ENCODE measurements at regions not wholly inside any gene's neighbourhood (a gene's known extent, or its start where the extent isn't known, plus 50 kb on each side); places are given as distances from the start of the nearest gene placed in this dataset.

DNA sequence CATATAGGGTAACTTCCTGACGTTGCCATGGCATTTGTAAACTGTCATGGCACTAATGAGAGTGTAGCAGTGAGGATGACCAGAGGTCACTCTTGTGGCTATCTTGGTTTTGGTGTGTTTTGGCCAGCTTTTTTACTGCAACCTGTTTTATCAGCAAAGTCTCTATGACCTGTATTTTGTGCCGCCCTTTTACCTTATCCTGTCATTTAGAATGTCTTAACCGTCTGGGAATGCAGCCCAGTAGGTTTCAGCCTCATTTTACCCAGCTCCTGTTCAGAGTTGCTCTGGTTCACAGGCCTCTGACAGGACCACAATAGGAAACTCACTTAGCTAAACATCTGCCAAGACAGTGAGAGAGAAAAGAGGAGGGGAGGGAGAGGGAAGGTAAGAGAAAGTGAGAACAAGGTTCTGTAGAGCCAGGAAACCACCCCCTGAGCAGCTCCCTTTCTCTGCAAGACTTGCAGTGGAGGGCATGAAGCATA lies 64.8 kb upstream of the PLEKHG3 start:
- no peak overlapping the region for H3K4me3 ChIP-seq
- in situ Hi-C loops (cut with MboI; ENCODE audit: low sequenced_read_pairs), result loop anchor here (10.0 kb wide), 1 partner anchor 295 kb away; no protein-coding TSS in a partner anchor
- H3K9me3 ChIP-seq, result peaks cover 5% of the 10 kb centered on the region; the same call in 1 of the 2 replicates
- DNase-seq (ENCODE audit: low spot score in 2 of 2), result no peak
- H3K36me3 ChIP-seq (replicated peaks), result no peaks in the 10 kb centered on the region
- no peaks in the 10 kb centered on the region for H3K27me3 ChIP-seq (ENCODE audit: low read depth)
- no peaks in the 10 kb centered on the region; the same call in 1 of the 2 replicates for H3K4me1 ChIP-seq

- DNase-seq (ENCODE audit: low spot score in 2 of 2), result no peak
- no peaks in the 10 kb centered on the region for H3K27me3 ChIP-seq (ENCODE audit: low read depth)
- peaks cover 6% of the 10 kb centered on the region for H3K4me1 ChIP-seq
- H3K9me3 ChIP-seq, result peaks cover 5% of the 10 kb centered on the region; the same call in 1 of the 2 replicates
- H3K36me3 ChIP-seq (replicated peaks), result no peaks in the 10 kb centered on the region
- in situ Hi-C loops (cut with MboI; ENCODE audit: low sequenced_read_pairs), result no loop called here
- no peak overlapping the region for H3K4me3 ChIP-seq
Observed at GRCh38 chr14:64640839-64641238, 63.4 kb upstream of the PLEKHG3 start.

GRCh38 chr14:64641760-64642159 lies 62.5 kb upstream of the PLEKHG3 start:
- in situ Hi-C loops (cut with MboI; ENCODE audit: low sequenced_read_pairs), result no loop called here

DNA sequence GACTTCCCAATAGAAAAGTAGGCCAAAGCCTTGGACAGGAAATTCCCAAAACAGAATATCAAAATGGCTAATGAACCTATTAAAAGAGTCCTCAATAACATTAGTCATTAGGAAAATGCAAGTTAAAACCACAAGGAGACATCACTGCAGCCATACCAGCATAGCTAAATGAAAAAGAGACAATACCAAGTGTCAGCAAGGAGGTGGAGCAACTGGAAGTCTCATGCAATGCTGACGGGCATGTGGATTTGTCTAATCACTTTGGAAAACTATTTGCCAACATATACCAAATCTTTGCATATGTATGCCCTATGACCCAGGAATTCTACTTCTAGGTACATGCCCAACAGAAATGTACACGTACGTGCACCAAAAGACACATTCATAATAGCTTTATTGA lies 60.5 kb upstream of the PLEKHG3 start:
- Histone ChIP-seq H3K4me3 (no peak overlapping the region), H3K9me3 (peaks cover 5% of the 10 kb centered on the region; the same call in 1 of the 2 replicates), H3K27me3 (ENCODE audit: low read depth) (no peaks in the 10 kb centered on the region), H3K4me1 (peaks cover 7% of the 10 kb centered on the region), H3K36me3 (replicated peaks) (no peaks in the 10 kb centered on the region)
- DNase-seq (ENCODE audit: low spot score in 2 of 2), result no peak
- in situ Hi-C loops (cut with MboI; ENCODE audit: low sequenced_read_pairs), result no loop called here

More at GRCh38 chr14:64641760-64642159, 62.5 kb upstream of the PLEKHG3 start:
- no peaks in the 10 kb centered on the region for H3K36me3 ChIP-seq (replicated peaks)
- no peaks in the 10 kb centered on the region for H3K27me3 ChIP-seq (ENCODE audit: low read depth)
- H3K4me1 ChIP-seq, result peaks cover 7% of the 10 kb centered on the region
- peaks cover 5% of the 10 kb centered on the region; the same call in 1 of the 2 replicates for H3K9me3 ChIP-seq
- no peak overlapping the region for H3K4me3 ChIP-seq
- no peak for DNase-seq (ENCODE audit: low spot score in 2 of 2)

DNA sequence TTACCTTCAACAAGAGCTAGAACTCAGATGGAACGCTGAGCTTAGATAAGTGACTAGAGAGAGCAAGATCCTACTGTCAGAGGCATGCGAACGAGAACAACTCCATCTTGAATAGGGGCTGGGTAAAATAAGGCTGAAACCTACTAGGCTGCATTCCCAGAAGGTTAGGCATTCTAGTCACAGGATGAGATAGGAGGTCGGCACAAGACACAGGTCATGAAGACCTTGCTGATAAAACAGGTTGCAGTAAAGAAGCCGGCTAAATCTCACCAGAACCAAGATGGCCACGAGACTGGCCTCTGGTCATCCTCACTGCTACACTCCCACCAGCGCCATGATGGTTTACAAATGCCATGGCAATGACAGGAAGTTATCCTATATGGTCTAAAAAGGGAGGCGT lies 59.6 kb upstream of the PLEKHG3 start:
- in situ Hi-C loops (cut with MboI; ENCODE audit: low sequenced_read_pairs), result no loop called here
- Histone ChIP-seq H3K27me3 (ENCODE audit: low read depth) (no peaks in the 10 kb centered on the region), H3K4me1 (peaks cover 7% of the 10 kb centered on the region), H3K4me3 (no peak overlapping the region), H3K9me3 (peaks cover 5% of the 10 kb centered on the region; the same call in 1 of the 2 replicates), H3K36me3 (replicated peaks) (no peaks in the 10 kb centered on the region)
- no peak for DNase-seq (ENCODE audit: low spot score in 2 of 2)

DNA sequence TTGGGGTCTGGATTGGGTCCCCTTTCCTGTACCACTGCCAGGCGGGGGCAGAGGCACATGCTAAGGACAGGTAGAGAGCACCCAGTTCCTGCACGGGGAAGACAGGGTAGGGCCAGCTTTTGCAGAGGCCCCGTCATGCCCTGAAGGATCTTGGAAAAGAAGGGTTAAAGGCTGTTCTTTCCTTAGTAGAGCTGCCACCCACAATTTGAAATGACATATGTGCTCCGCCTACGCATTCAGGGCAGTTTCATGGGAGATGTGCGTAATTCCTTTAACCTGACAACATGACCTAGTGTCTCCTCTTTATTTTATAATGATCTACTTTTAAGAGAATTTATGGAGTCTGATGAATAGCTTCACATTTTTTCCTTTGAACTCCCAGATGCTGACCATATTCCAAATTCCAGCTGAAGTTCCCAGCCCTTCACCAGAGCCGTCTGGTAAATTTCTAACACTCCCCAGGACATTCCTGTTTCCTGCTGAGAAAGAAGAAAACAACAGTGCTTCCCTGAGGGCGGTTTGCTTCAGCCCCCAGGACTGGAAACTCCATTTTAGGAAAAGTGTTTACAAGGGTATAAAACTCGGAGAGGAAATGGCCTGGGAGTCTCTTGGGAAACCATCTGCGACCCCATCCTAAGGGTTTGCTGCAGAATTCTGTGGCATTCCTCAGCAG lies 58.9 kb upstream of the PLEKHG3 start:
- H3K9me3 ChIP-seq, result peaks cover 5% of the 10 kb centered on the region; the same call in 1 of the 2 replicates
- H3K4me1 ChIP-seq, result peaks cover 7% of the 10 kb centered on the region
- H3K36me3 ChIP-seq (replicated peaks), result no peaks in the 10 kb centered on the region
- H3K27me3 ChIP-seq (ENCODE audit: low read depth), result no peaks in the 10 kb centered on the region
- H3K4me3 ChIP-seq, result no peak overlapping the region
- in situ Hi-C loops (cut with MboI; ENCODE audit: low sequenced_read_pairs), result no loop called here
- peak; percentile 38 to 41 for DNase-seq (ENCODE audit: low spot score in 2 of 2)

- H3K4me3 ChIP-seq, result no peak overlapping the region
- H3K4me1 ChIP-seq, result peaks cover 7% of the 10 kb centered on the region
- in situ Hi-C loops (cut with MboI; ENCODE audit: low sequenced_read_pairs), result no loop called here
- H3K27me3 ChIP-seq (ENCODE audit: low read depth), result no peaks in the 10 kb centered on the region
- DNase-seq (ENCODE audit: low spot score in 2 of 2), result no peak
- H3K9me3 ChIP-seq, result peaks cover 5% of the 10 kb centered on the region; the same call in 1 of the 2 replicates
- no peaks in the 10 kb centered on the region for H3K36me3 ChIP-seq (replicated peaks)
Observed at GRCh38 chr14:64646103-64646502, 58.1 kb upstream of the PLEKHG3 start.

GRCh38 chr14:64649383-64649998 lies 54.7 kb upstream of the PLEKHG3 start:
- no peak for DNase-seq (ENCODE audit: low spot score in 2 of 2)
- in situ Hi-C loops (cut with MboI; ENCODE audit: low sequenced_read_pairs), result no loop called here

DNA sequence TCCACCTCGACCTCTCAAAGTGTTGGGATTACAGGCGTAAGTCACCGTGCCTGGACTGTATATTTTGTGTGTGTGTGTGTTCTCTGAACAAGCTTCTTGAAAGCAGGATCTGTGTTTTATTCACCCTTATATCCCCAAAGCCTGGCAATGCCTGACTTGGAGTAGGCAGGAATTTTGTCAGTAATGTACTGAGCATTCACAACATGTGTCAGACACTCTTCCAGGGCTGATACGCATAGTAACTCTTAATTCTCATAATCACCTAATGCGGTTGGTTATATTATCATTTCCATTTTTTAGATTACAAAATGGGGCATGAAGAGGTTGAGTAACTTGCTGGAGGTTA lies 50.4 kb upstream of the PLEKHG3 start:
- no peaks in the 10 kb centered on the region for H3K9me3 ChIP-seq
- DNase-seq (ENCODE audit: low spot score in 2 of 2), result no peak
- H3K4me3 ChIP-seq, result no peak overlapping the region
- H3K27me3 ChIP-seq (ENCODE audit: low read depth), result no peaks in the 10 kb centered on the region
- H3K4me1 ChIP-seq, result no peaks in the 10 kb centered on the region
- in situ Hi-C loops (cut with MboI; ENCODE audit: low sequenced_read_pairs), result no loop called here
- H3K36me3 ChIP-seq (replicated peaks), result no peaks in the 10 kb centered on the region

More at GRCh38 chr14:64649383-64649998, 54.7 kb upstream of the PLEKHG3 start:
- Histone ChIP-seq H3K9me3 (no peaks in the 10 kb centered on the region), H3K36me3 (replicated peaks) (no peaks in the 10 kb centered on the region), H3K4me1 (peaks cover 7% of the 10 kb centered on the region), H3K27me3 (ENCODE audit: low read depth) (no peaks in the 10 kb centered on the region), H3K4me3 (no peak overlapping the region)

- H3K9me3 ChIP-seq, result no peaks in the 10 kb centered on the region
- no peaks in the 10 kb centered on the region for H3K36me3 ChIP-seq (replicated peaks)
- H3K4me3 ChIP-seq, result no peak overlapping the region
- no peaks in the 10 kb centered on the region for H3K4me1 ChIP-seq
- no peak for DNase-seq (ENCODE audit: low spot score in 2 of 2)
- in situ Hi-C loops (cut with MboI; ENCODE audit: low sequenced_read_pairs), result no loop called here
- H3K27me3 ChIP-seq (ENCODE audit: low read depth), result no peaks in the 10 kb centered on the region
Observed at GRCh38 chr14:64654246-64654900, 49.9 kb upstream of the PLEKHG3 start.
